HT1080 (cell line): ENCODE measurements at regions not wholly inside any gene's neighbourhood (a gene's known extent, or its start where the extent isn't known, plus 50 kb on each side); places are given as distances from the start of the nearest gene placed in this dataset.
A peak's percentile ranks its signal among the peaks of the same experiment; 100 is the strongest.

Source experiments
- DNase-seq: peaks from one replicate; pipeline ENCODE4 v3.0.0-alpha.2; 2015; ENCODE audit warnings: low read depth

DNA sequence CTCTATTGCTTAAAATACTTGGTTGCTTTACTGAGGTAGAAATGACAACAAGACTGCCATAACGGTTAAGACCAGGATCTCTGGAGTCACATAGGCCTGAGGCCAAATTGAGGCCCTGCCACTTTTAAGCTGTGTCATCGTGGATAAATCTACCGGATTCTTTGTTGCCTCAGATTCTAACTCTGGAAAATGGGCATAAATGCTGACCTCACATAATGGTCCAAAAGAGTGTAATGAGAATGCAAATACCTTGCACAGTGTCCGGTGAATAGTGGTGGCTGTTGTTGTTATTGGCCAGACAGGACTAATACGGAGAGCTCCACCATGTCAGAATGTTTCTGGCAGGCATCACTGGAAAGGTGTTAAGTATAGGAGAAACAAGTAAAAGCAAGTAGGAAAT is 346.1 kb downstream of the LMO4 start:
- no peak for DNase-seq

DNA sequence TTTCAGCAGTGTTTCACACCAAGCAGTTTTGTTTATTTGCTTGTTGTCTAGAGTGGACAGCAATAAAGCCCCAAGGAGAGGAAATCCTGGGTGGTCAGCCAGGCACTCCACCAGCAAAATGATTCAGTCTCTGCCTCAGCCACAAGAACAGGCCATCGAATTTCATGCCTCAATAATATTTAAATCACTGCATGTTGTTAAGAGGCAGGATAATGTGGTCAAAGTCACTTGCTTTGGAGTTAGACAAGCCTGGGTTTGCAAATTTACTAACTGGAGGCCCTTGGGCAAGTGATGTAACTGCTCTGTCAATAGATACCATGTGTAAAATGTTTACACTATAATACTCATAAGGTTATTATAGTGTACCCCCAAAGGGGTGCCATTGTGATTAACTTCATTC is 349.6 kb downstream of the LMO4 start:
- no peak for DNase-seq

DNA sequence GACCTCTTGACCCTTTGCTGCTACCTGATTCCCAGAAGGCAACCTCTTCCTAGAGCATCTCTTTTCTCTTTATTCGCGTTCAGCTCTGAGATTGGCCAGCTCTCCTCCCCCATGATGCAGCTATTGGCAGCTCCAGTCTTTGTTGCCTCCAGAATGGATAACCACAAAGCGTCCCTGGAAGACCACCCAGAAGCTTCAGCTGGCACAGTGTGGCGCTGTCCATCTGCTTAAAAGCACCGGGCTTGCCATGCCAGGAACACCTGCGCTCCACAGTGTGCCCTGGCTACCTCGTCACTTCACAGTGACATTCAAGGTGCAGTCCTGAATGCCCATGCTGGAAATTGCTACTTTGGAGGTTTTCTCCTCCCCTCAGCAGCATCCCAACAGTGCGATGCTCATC is 353.9 kb downstream of the LMO4 start:
- DNase-seq: no peak

DNA sequence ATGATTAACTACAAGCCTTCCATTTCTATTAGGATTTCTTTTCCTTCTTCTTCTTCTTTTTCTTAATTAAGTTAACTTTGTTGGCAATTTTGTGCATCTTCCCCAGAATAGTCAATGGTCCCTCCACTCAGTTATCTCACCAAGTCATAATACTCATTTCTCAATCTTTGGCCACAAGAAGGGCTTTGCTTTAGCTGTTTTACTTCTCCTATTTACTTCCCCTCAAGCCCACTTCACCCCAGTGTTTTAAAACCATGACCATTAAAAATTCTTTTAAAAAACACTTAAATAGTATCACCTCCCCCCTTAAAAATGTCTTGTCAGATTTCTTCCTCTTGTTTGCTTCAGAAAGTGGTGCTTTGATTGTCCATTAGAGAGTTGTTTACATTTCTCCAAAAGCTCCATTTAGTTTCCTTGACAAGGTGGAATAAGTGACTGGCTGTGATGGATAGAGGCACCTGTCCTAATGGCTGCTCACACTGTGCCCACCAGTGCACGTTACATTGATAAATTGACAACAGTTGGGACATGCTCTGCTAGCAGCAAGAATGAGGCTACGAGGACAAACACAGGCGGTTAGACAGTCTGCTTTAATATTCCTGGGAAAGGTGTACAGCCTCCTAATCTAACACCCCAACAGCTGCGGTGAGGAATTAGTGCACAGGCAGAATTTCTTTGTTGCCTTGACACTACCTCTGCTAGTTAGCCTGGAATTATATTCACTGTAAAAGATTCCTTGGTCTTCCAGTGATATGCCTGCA is 354.7 kb downstream of the LMO4 start:
- DNase-seq: no peak

DNA sequence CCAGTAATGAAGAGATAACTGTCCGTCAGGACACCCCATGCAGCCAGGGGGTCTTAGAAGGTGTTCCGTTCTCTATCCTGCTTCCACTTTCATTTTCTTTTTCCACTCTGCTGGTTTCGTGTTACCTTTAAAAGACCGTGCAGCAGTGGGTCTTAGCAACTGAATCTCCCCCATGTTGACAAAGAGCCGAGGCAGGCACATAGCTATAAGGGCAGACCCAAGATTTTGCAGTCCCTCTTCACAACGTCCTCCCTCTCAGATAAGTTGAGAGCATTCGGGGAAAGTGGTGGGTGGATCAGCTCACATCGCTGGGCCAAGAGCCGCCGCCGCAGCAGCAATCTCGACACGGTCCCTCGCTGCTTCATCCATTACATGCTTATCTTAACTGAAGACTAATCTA is 355.5 kb downstream of the LMO4 start:
- no peak for DNase-seq

DNA sequence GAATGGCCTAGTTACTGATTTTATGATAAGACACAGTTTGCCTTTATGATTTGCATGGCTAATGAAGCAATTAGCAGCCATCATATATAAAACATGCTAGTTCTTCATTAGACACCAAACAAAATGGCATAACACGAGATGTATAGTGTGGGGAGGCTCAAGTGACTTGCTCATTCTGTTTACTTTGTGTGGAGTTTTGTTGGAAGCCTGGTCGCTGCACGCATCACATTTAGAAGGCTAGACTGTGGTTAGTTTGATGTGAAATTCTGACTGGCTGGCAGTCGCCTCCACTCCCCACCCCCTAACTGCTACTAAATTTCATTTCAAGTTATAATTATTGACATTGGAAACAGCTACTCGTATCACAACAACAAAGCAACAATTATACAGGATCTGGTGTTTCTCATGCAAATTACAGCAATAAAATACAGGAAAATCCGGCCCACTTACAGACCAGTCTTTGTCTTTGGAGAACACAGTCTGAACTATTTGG is 356.1 kb downstream of the LMO4 start:
- DNase-seq: no peak

DNA sequence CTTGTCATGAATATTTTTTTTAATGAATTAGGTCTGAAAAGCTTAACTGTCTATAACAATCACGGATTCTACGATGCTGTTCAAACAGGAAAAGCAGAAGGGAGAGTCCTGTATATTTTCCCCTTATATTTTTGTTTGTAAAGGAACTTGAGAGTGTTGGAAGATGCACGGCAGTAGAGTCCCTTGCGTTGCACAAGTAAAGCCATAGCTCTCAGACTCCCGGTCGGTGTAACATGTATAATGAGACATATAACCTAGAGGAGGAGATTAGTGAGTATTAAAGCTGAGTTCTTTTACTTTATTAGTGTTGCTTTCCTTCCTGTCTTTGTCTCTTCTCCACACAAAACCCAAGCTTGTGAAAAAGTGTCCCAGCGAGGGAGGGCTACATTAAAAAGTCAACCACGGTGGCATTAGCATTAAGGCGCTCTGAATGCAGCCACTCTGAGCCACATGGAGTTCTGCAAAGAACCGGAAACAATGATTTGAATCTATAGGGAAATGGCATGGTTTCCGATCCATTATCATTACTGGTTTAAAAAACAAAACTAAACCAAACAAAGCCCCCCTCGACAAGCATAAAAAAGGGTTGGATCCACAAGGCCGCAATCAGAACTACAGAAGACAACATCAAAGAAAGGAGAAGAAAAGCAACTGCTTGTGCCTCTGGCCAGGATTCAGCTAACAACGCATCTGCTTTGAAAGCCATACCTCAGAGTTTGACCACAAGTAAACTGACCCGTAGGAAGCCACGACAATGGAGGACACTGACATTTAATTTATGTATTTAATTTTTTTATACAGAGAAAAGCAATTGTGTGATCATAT is 356.8 kb downstream of the LMO4 start:
- no peak for DNase-seq

DNA sequence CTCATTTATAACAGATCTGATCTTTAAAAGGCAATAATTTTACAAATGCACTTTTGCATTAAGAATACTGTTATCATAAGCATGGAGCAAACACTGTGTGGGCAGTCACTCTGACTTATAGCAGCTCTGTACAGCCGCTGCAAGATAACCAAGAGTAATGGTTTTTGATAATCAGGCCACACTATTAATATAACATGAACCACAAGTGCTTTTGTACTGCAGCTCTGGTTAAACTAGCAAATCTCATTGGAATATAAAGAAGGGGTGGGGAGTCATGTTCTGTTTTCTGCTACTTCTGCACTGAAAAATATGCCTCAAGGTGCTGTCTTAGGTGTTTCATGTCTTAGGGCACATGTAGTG is 357.4 kb downstream of the LMO4 start:
- DNase-seq: no peak

DNA sequence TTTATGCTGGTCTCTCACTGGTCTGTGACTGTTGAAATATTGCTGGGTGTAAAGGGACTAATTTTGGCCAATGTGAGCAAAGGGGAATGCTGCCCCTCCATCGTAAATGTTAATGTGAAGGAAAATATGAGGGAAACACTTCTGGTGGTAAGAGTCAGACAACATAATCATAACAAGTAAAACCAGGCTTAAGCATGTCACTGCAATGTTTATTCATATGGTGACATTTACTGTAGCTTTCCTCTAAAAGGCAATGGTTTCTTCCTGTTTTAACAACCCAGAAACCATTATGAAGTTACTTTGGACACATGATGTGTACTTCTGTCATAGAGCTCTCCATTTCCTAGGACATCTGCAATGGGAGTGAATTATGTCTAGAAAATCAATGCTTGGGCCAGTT is 358.0 kb downstream of the LMO4 start:
- DNase-seq: no peak

DNA sequence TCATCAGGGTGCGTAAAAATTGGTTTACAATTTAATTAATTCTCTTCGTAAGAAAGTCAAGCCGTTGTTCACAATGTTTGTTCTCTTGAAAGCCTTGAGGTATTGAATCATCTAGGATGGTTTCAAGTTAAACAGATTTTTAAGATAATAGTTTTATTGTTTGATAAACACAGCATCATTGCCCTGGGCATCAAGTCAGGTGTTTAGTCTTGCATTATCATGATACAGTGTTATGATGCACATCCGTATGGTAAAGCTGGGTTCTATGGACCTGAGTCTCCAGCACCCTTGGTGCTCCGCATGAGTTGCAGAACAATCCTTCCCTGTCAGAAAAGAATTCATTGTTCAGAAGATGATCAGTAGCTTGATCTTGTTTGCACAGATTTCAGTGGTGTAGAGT is 359.5 kb downstream of the LMO4 start:
- no peak for DNase-seq

DNA sequence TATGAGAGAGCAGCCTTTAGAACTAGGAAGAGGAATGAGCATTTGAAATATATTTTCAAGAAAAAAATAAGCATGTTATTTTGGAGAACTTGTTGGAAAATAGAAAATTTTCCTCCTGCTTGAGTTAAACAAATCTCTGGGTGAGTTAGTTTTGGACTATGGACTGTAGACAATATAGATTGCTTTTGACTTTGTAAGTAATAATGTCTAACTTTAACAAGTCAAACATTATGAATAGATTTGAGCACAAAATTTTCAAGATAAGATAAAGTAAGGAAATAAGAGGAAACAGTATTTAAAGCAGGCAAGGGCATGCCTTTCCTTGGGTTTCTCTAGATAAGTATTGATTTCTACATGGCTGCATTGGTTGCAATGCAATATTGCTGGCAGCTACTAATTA is 360.8 kb downstream of the LMO4 start:
- DNase-seq: no peak

DNA sequence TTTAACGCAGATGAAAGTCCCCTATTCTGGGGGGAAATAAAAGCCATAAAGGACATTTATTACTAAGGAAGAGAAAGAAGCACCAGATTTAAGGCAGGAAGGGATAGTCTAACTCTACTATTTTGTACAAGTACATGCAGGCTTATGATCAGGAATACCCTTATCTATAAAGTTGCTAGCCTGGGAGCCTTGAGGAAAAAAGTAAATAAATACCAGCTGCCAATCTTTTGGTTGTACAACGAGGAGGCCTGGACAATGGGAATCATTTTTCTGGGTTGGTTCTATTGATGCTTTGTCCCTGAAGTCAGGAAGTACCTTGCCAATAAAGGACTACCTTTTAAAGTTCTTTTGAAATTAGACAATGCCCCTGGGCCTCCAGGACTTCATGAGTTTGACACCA is 367.8 kb downstream of the LMO4 start:
- DNase-seq: no peak

DNA sequence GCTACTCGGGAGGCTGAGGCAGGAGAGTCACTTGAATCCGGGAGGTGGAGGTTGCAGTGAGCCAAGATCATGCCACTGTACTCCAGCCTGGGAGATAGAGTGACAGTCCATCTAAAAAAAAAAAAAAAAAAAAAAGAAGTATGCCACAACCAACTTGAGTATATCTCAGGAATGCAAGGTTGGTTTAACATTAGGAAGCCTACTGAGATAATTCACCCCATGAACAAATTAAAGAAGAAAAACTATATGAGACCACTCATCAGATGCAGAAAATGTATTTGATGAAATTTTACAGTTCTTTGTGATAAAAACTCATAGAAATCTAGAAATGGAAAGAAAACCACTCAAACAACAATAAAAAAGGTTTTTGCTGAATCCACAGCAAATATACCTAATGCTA is 373.8 kb downstream of the LMO4 start:
- DNase-seq: no peak

DNA sequence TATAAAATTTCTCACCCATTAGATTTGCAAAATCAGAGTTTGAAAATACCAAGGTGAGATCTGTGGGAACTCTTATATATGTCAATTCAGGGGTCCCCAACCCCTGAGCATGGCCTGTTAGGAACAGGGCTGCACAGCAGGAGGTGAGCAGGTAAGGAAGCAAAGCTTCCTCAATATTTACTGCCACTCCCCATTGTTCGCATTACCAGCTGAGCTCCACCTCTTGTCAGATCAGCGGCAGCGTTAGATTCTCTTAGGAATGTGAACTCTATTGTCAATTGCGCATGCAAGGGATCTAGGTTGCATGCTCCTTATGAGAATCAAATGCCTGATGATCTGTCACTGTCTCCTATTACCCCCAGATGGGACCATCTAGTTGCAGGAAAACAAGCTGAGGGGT is 376.6 kb downstream of the LMO4 start:
- no peak for DNase-seq

DNA sequence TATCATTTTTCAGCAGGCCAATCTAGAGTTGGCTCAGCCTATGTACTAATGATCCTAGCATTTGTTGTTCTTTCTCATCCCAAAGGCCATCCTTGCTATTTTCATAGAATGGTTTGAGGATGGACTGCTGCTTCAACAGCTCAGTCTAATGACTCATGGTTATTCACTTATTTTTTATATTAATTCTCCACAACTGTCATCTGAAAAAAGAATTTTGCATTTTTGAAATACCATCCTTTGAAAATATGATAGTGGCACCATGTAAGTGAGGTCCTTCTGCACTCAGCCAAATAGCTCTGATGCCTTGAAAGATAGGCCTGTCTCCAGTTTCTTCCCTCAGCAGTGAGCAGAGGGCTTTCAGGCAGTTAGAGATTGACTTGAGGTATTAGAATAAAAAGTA is 377.5 kb downstream of the LMO4 start:
- no peak for DNase-seq

DNA sequence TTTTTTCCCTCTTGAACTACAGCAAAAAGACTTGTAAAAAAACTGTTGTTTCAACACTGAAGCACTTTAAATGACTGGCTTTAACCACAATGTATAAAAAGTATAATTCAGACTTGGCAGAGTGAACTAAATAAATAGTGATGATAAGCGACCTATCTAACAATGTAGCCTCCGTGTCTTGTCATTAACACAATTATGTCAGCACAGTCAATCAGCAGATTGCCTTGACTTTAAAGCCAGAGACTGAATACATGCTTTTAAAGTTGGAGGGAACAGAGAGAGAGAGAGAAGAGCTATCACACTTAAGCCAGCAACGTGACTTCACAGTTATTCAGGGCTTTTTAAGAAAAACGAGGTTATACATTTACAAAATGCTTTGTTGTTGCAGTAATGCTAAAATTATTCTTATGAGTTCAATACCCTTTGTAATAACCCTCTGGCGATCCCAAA is 378.1 kb downstream of the LMO4 start:
- DNase-seq: no peak

DNA sequence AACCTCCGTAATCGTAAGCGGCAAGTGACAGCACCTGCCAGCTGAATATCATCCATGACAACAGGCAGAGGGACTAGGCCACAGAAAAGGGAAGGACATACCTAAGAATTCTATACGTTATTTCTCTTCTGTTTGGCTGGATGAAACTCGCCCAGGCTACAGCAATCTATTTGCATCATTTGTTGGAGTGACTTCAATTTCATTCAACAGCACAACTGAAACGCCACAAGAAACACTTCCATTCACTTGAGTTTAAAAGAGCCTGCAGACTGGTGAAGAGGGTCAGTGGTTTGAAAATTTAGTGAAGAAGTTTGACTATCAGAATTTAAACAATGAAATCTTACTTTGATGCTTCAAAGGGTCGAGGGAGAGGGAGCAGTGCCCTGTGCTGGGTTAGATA is 378.7 kb downstream of the LMO4 start:
- no peak for DNase-seq

DNA sequence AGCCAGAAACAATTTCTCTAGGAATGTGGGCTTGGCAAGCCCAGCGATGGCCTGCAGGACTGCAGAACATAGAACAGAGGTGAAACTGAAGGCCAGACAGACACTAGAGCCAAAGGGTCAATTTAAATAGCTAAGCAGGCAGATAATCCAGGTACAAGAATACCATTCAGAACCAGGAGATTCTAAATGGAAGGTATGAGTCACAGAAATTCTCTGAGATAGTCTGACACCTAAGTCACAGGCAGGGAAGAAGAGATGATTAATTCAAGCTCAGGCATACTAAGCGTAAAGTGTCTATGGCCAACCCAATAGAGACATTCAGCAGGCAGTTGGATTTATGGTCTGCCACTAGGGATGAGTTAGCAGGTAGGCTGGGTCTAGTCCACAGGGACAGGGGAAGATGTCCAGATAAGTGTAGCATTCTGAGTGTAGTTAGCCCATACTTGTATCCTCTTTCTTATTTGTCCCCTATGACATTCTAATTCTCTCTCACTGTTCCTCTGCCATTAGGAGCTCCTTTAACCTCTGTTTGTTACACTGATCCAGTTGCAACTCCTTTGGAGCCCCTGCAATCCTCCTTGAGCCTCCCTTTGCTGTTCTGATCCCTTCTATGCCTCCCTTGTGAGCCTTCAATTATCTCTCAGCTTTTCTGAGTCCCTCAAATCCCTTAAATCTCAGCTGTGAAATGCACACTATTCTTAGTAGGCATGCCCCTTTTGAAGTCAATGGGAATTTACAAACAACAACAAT is 383.8 kb downstream of the LMO4 start:
- peak; percentile 10 for DNase-seq

DNA sequence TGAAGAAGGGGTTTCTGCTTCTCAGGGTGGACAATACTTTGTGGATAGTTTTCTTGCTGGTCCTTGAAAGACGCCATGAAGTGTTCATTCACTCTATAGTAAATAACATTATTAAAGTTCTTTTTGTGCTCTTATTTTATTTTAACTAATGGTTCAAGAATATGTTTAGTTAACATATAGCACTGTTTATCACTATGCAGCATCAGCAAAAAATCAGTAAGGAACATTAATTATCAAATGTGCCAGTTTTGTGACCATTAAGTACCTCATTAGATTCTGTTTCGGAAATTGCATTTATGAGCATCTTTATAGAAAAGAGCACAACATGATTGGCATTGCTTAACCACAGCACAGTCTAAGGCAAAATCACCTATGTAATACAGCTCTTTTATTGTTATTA is 385.6 kb downstream of the LMO4 start:
- no peak for DNase-seq

DNA sequence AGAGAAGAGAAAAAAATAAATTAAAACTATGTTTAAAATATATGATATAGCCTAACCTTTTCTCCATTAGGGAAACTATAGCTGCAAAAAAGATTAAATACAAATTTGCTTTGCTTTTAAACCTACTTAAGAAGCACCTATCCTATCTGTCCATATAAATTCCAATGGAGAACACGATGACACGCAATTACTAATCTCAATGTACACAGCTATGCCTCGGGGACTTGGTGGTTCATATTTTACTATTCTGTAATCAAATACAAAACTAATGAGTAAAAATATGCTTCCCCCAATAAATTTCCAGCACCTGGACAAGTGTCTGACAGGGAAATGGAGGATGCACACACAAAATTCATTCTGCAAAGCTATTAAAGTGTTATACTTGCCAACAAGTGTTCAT is 386.4 kb downstream of the LMO4 start:
- DNase-seq: no peak

DNA sequence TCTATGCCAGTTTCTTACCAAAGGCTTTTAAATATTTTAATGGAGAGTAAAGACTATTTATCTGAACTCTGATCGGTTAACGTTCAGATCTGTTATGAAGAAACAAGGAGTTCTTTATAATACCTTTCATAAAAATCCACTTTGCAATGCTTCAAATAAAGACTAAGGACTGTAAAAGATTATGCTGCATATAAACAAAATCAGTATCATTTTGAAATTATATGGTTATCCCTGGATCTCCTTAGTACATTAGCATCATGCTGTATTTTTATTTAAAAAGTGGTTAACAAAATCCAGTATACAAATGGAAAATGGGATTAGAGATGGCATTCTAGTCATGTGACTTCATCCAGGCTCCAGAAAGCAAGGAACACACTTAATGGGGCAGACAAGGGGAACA is 386.8 kb downstream of the LMO4 start:
- no peak for DNase-seq

DNA sequence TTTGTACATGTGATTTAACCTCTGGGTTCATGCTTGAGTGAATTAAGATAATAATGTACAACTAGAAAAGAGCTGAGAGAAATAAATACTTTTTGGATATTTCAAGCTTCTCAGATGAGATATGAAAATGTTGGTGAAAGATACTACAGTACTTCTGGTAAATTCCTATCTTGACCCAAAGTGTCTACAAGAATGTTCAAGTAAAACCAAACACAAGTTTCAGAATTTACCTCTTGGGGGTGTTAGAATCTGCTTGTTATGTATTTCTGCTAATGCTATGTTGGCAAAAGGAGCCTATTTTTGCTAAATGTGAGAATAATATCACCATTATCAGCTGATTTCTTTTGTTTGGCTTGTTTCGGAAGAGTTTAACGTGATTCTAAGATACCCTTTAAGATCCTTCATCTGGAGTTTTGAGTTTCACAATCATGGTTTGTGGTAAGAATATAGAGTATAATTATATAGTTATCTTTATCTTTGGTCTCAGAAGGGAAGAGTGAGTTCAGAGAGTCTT is 388.5 kb downstream of the LMO4 start:
- DNase-seq: no peak
